Activated naive CD4-positive, alpha-beta T cell treated with anti-CD3 and anti-CD28 coated beads for 36 hours (primary cell): ENCODE measurements at regions not wholly inside any gene's neighbourhood (a gene's known extent, or its start where the extent isn't known, plus 50 kb on each side); places are given as distances from the start of the nearest gene placed in this dataset.

Experiments
- CTCF ChIA-PET: fragments of 350-600 bp; sonication (Branson Sonifier 250); formaldehyde crosslinking; loops from one replicate; lab custom pipeline; 2021; ENCODE audit warnings: antibody characterized with exemption; lab: Charles Lee
- DNase-seq: peaks from one replicate; pipeline ENCODE4 v3.0.0-alpha.2; 2020
- H3K27ac Mint-ChIP-seq: one replicate; pipeline ENCODE4 v1.8.0; 2021; ENCODE audit warnings: mild to moderate bottlenecking, mixed read lengths
- H3K27me3 Mint-ChIP-seq: one replicate; pipeline ENCODE4 v1.8.0; 2021; ENCODE audit warnings: low read depth, mixed read lengths
- H3K36me3 Mint-ChIP-seq: one replicate; pipeline ENCODE4 v1.8.0; 2021; ENCODE audit warnings: low read depth, mixed read lengths
- H3K4me1 Mint-ChIP-seq: one replicate; pipeline ENCODE4 v1.8.0; 2021; ENCODE audit warnings: low read depth, mixed read lengths
- H3K4me3 Mint-ChIP-seq: one replicate; pipeline ENCODE4 v1.8.0; 2021; ENCODE audit warnings: mild to moderate bottlenecking, moderate library complexity, mixed read lengths
- H3K9me3 Mint-ChIP-seq: one replicate; pipeline ENCODE4 v1.8.0; 2021; ENCODE audit warnings: mixed read lengths
- intact Hi-C: fragments of 100-400 bp; cut with micrococcal nuclease; formaldehyde crosslinking; loops from one replicate; pipeline ENCODE4 v1.15.1; 2023

DNA sequence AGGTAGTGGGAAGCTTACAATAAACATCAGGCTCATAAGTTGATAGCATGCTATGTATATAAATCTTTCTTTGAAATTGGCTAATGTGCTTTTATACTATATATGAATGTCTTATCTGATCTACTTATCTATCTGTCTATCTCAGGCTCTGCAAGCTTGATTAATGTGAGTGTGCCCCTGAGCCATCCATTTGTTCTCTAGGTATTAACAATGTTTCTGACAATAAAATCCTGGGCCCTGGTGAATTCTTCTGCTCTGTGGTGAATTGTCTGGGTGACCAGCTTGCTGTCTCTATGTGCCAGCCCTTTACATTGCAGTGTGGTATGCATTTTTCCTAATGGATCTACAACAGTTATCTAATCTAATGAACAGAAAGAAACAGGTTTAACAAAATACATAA is 295.9 kb downstream of the HRH4 start:
- Mint-ChIP-seq H3K4me3 (no peak overlapping the region), H3K9me3 (no peaks in the 10 kb centered on the region), H3K27ac (no peak overlapping the region), H3K36me3 (no peaks in the 10 kb centered on the region), H3K27me3 (no peaks in the 10 kb centered on the region), H3K4me1 (no peaks in the 10 kb centered on the region)
- CTCF ChIA-PET = no interaction called here
- intact Hi-C loops = no loop called here
- DNase-seq = no peak

DNA sequence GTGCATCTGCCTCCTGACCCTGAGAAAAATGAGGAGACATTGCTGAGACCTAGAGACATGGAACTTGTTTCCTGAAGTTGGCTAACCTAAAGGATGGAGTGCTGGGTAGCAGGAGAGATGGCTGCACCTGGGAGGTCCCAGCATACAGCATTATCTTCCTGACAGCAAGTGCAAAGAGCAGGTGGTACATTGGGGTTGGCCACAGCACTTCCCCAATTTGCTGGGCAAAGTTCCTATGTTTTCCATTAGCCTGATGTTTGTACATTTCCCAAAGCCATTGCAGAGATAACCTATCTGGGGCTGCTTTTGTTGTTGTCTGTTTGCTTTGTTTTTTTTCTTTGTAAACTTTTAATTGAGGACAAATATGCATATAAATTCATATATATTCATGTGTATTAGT is 296.7 kb downstream of the HRH4 start:
- H3K27me3 Mint-ChIP-seq = no peaks in the 10 kb centered on the region
- intact Hi-C loops = no loop called here
- CTCF ChIA-PET = no interaction called here
- no peaks in the 10 kb centered on the region for H3K9me3 Mint-ChIP-seq
- no peak overlapping the region for H3K27ac Mint-ChIP-seq
- H3K4me1 Mint-ChIP-seq = no peaks in the 10 kb centered on the region
- DNase-seq = no peak
- H3K36me3 Mint-ChIP-seq = no peaks in the 10 kb centered on the region
- H3K4me3 Mint-ChIP-seq = no peak overlapping the region

DNA sequence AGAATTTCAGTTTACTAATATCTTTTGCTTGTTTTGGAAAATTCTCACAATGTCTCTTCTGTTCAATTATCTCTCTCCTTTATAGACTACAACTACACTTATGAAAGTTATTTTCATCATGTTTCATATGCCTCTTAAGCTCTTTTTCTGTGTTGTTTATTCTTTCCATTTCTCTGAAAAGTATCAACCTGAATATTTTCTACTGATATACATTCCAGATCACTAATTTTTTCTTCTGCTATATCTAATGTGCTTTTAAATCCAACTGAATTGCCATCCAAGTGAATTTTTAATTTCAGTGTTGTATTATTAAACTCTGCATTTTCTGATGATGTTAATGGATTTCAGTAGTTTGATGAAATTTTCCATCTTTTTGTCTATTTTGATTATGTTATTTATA is 301.3 kb downstream of the HRH4 start:
- H3K4me1 Mint-ChIP-seq = no peaks in the 10 kb centered on the region
- CTCF ChIA-PET = no interaction called here
- H3K9me3 Mint-ChIP-seq = no peaks in the 10 kb centered on the region
- DNase-seq = no peak
- H3K27ac Mint-ChIP-seq = no peak overlapping the region
- no peak overlapping the region for H3K4me3 Mint-ChIP-seq
- no peaks in the 10 kb centered on the region for H3K36me3 Mint-ChIP-seq
- intact Hi-C loops = no loop called here
- no peaks in the 10 kb centered on the region for H3K27me3 Mint-ChIP-seq

DNA sequence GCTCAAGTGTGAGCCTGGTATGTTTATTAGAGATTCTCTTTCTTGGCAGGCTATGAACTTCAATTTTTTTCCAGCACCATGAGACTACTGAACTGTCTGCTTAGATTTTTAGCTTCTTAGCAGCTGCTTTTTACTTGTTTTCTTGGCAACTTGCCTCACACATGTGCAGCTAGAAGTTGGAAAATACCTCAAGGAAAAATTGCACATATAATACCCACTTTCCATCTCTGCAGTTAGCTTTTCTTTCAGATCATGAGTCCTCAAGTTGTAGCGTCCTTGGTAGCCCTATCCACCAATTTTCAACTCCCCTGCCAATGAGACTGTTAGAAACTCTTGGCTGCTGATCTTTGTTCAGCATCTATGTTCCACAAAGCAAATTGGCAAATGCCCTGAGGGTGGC is 302.1 kb downstream of the HRH4 start:
- CTCF ChIA-PET = interaction anchor here (0.9 kb wide), 1 partner anchor 36 kb away, joined by 3 read pairs; no protein-coding TSS in a partner anchor
- Mint-ChIP-seq H3K4me1 (no peaks in the 10 kb centered on the region), H3K36me3 (no peaks in the 10 kb centered on the region), H3K27ac (no peak overlapping the region), H3K27me3 (no peaks in the 10 kb centered on the region), H3K9me3 (no peaks in the 10 kb centered on the region), H3K4me3 (no peak overlapping the region)
- no peak for DNase-seq
- intact Hi-C loops = no loop called here

DNA sequence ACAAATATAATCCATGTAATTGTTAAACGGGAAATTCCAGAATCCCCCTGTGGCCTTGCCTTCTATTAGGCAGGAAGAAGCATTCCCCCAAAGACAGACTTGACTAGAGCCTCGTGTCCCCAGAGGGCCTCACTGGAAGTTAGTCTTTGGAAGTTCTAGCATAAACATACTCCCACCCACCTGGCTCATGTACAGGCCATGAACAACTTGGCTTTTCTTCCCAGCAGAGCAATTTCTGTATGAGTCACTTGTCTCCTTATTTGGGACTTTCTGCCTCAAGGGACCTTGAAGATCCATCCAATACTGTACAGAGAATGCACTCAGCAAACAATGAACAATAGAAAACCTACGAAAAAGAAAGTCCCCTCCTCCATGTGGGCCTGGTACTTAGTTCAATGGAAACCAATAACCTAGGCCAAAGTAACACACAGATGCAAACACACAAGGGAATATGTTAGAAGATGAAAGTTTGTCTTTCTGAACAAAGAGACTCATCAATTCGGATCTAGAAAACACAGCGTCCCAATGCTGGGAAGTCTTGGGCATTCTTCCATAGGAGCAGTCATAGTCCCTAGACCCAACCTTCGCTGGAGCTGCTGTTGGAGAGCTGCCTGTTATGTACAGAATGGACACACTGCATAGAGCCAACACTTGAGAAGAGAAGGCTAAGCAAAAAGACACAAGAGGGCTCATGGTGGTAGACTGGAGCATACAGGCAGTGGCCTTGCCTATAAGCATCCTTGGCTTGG is 303.5 kb downstream of the HRH4 start:
- H3K4me3 Mint-ChIP-seq = no peak overlapping the region
- CTCF ChIA-PET = no interaction called here
- H3K4me1 Mint-ChIP-seq = no peaks in the 10 kb centered on the region
- DNase-seq = no peak
- intact Hi-C loops = no loop called here
- no peak overlapping the region for H3K27ac Mint-ChIP-seq
- no peaks in the 10 kb centered on the region for H3K9me3 Mint-ChIP-seq
- H3K27me3 Mint-ChIP-seq = peaks cover under 1% of the 10 kb centered on the region
- H3K36me3 Mint-ChIP-seq = no peaks in the 10 kb centered on the region

DNA sequence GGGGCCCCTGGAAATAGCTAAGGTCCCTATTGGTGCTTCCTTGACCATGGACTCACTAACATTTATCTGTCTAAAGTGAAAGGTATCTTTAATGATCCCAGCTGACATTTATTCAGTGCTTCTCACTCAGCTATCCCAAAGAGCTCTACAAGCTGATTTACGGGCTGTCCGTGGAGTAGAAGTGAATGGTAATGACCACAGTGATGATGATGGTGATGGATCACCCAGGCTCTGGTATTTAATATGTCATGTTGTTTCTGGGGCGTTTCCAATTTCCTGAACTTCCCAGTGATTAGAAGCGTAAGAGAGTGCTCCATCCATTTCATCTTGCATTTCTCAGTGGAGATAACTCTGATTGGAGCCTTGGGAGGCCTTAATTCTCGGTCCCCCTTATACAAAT is 304.3 kb downstream of the HRH4 start:
- H3K27me3 Mint-ChIP-seq = peaks cover 4% of the 10 kb centered on the region
- no peaks in the 10 kb centered on the region for H3K4me1 Mint-ChIP-seq
- intact Hi-C loops = no loop called here
- no peak overlapping the region for H3K4me3 Mint-ChIP-seq
- H3K27ac Mint-ChIP-seq = no peak overlapping the region
- H3K36me3 Mint-ChIP-seq = no peaks in the 10 kb centered on the region
- no peaks in the 10 kb centered on the region for H3K9me3 Mint-ChIP-seq
- CTCF ChIA-PET = no interaction called here
- DNase-seq = no peak

DNA sequence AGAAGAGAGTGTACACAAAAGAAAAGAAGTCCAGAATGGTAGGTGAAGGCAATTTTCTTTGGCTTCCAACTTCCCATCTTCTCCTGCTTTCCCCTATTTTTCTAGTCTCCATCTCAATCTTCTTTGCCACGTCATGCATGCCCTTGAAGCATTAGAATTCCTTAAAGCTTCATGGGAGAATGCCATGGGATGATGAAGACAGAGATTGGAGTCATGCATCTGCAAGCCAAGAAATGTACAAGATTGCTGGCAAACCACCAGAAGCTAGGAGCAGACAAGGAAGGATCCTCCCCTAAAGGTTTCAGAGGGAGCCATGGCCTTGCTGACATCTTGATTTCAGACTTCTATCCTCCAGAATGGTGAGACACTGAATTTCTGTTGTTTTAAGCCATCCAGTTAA is 305.9 kb downstream of the HRH4 start:
- CTCF ChIA-PET = no interaction called here
- Mint-ChIP-seq H3K9me3 (no peaks in the 10 kb centered on the region), H3K27ac (no peak overlapping the region), H3K27me3 (peaks cover 8% of the 10 kb centered on the region), H3K4me1 (no peaks in the 10 kb centered on the region), H3K36me3 (no peaks in the 10 kb centered on the region), H3K4me3 (no peak overlapping the region)
- no peak for DNase-seq
- intact Hi-C loops = no loop called here

DNA sequence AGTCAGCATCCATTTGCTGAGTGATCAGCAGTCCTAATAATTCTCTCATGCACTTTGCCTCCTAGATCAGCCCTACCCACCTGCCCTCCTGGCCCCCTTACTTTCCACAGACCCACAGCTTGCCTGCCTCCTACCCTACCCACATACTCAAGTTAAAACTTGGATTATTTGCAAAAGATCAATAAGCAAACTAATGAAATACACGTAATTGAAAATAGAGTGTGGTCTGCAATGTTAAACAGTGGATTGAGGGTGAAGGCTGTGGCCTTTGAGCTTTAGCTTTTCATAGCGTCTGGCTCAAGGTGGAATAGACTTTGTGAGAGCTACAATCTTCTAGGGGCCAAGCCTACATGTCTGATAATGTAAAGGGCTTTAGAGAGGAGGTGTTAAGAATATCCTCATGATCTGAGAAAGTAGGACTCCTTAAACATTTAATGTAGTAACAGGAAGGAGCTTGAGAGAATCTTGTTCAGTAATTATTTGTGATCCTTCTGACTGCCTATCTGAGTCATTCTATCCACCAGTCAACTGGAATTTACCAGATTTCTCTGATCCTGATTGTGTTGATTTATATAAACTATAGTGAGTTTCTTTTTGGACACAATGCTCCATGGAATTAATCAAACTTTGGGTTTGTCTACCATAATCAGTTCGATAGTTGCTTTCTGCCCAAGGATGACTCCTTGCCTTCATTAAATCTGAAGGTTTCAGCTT is 310.0 kb downstream of the HRH4 start:
- no peaks in the 10 kb centered on the region for H3K9me3 Mint-ChIP-seq

DNA sequence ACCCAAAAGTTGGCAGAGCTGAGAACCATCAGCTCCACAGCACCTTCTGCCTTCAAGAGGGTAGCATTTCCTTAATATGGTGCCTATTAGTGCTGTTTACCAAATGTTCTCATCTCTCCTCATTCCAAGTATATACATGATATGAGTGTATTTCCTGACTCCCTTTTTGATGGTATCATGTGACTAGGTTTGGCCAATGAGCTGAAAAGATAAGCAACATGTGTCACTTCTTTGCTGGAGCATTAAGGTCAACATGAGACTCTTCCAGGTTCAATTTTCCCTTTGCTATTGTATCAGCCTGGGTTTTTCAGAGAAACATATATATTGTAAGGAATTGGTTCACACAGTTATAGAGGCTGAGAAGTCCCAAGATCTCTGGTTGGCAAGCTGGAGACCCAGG is 310.9 kb downstream of the HRH4 start:
- CTCF ChIA-PET = no interaction called here
- H3K4me1 Mint-ChIP-seq = no peaks in the 10 kb centered on the region
- no peaks in the 10 kb centered on the region for H3K9me3 Mint-ChIP-seq
- intact Hi-C loops = no loop called here
- peaks cover 8% of the 10 kb centered on the region for H3K27me3 Mint-ChIP-seq
- DNase-seq = no peak
- no peak overlapping the region for H3K27ac Mint-ChIP-seq
- no peaks in the 10 kb centered on the region for H3K36me3 Mint-ChIP-seq
- H3K4me3 Mint-ChIP-seq = no peak overlapping the region

More for the DNA sequence above, 310.0 kb downstream of the HRH4 start:
- peaks cover 8% of the 10 kb centered on the region for H3K27me3 Mint-ChIP-seq
- no peak for DNase-seq
- H3K36me3 Mint-ChIP-seq = no peaks in the 10 kb centered on the region
- no peak overlapping the region for H3K27ac Mint-ChIP-seq
- CTCF ChIA-PET = interaction anchor here (0.6 kb wide), 1 partner anchor 796 kb away, joined by 4 read pairs; no protein-coding TSS in a partner anchor
- intact Hi-C loops = no loop called here
- no peaks in the 10 kb centered on the region for H3K4me1 Mint-ChIP-seq
- no peak overlapping the region for H3K4me3 Mint-ChIP-seq

DNA sequence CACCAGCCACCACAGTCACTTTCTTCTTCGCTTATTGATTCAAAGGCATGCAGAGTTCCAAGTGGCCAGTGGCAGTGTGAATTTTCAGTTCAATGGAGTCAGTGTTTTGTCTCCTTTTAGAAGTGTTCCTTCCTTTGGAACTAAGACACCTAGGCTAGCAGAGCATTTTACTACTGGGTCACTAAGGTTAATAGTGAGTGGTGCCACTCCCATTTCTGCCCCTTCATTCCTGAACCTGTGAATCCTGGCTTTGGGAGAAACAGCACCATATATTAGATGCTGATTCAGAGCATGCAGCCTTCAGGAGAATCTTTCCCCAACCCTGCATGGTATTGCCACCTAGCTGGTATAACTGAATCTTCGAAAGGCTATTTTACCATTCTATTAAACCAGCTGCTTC is 312.7 kb downstream of the HRH4 start:
- H3K9me3 Mint-ChIP-seq = no peaks in the 10 kb centered on the region
- peaks cover 8% of the 10 kb centered on the region for H3K27me3 Mint-ChIP-seq
- intact Hi-C loops = no loop called here
- H3K4me1 Mint-ChIP-seq = no peaks in the 10 kb centered on the region
- no peaks in the 10 kb centered on the region for H3K36me3 Mint-ChIP-seq
- no peak overlapping the region for H3K27ac Mint-ChIP-seq
- no peak for DNase-seq
- CTCF ChIA-PET = no interaction called here
- H3K4me3 Mint-ChIP-seq = no peak overlapping the region

DNA sequence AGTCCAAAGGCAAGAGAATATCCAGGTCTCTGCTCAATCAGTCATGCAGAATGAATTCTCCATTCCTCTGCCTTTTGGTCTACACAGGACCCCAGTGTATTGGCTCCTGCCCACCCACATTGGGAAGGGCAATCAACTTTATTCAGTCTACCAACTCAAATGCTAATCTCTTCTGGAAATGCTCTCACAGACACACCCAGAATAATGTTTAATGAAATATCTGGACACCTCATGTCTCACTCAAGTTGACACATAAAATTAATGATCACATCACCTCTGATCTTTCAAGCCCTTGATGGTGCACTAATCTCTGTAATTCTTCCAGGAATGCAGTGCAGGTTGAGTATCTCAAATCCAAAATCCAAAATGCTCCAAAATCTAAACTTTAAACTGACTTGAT is 315.6 kb downstream of the HRH4 start:
- Mint-ChIP-seq H3K9me3 (no peaks in the 10 kb centered on the region), H3K36me3 (no peaks in the 10 kb centered on the region), H3K27ac (no peak overlapping the region), H3K4me3 (no peak overlapping the region), H3K27me3 (no peaks in the 10 kb centered on the region), H3K4me1 (no peaks in the 10 kb centered on the region)
- CTCF ChIA-PET = no interaction called here
- DNase-seq = no peak
- intact Hi-C loops = no loop called here

DNA sequence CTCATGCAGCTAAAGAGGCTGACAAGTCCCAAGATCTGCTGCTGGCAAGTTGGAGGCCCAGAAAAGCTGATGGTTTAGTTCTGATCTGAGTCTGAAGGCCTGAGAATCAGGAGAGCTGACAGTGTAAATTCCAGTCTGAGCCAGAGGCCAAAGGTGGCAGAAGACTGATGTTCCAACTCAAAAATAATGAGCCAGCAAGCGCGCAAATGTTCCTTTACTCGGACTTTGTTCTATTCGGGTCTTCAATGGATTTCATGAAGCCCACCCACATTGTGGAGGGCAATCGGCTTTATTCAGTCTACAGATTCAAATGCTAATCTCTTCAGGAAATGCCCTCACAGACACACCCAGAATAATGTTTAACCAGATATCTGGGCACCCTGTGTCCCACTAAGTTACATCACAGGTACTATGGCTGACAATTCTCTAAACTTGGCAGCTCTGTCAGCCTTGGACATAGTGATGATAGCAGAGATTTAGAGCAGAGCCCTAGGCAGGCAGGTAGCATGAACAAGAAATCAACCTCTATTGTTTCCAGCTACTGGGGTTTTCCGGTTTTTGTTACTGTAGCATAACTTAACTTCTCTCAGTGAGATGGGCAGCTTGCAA is 318.5 kb downstream of the HRH4 start:
- H3K4me1 Mint-ChIP-seq = no peaks in the 10 kb centered on the region

DNA sequence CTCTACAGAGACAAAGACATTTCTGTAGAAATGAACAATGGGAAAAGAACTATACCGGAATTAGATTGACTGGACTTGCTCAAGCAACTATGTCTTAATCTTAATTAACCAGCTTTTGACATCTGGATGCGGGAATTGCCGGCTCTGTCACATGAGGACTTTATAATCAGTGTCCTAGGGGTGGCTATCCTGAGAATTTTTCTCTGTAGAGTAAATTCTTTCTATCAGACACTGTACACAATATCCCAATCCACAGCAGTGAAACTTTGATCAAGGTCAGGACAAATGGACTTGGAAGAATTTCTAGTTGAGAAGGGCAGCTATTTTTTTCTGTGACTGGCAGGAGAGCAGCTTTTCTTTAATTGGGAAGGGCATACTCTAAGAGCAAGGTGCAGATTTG is 322.1 kb downstream of the HRH4 start:
- Mint-ChIP-seq H3K36me3 (no peaks in the 10 kb centered on the region), H3K4me1 (no peaks in the 10 kb centered on the region), H3K27me3 (no peaks in the 10 kb centered on the region), H3K9me3 (no peaks in the 10 kb centered on the region), H3K27ac (no peak overlapping the region), H3K4me3 (no peak overlapping the region)
- no peak for DNase-seq
- CTCF ChIA-PET = no interaction called here
- intact Hi-C loops = no loop called here

More for the DNA sequence above, 318.5 kb downstream of the HRH4 start:
- CTCF ChIA-PET = no interaction called here
- no peak overlapping the region for H3K27ac Mint-ChIP-seq
- intact Hi-C loops = no loop called here
- no peaks in the 10 kb centered on the region for H3K27me3 Mint-ChIP-seq
- H3K4me3 Mint-ChIP-seq = no peak overlapping the region
- no peaks in the 10 kb centered on the region for H3K36me3 Mint-ChIP-seq
- H3K9me3 Mint-ChIP-seq = no peaks in the 10 kb centered on the region
- DNase-seq = no peak
